Activated CD8-positive, alpha-beta T cell treated with anti-CD3 and anti-CD28 coated beads, Interleukin-2, amount 10 ng/mL, durations not matched to agents 7 days and 5 days (primary cell): ENCODE measurements at regions not wholly inside any gene's neighbourhood (a gene's known extent, or its start where the extent isn't known, plus 50 kb on each side); places are given as distances from the start of the nearest gene placed in this dataset.

ENCODE experiments used
- ATAC-seq: fragments of 150-1000 bp; cut with Tn5 transposase; one replicate; pipeline ENCODE4 v1.10.0; 2021; ENCODE audit warnings: moderate library complexity
- CTCF ChIA-PET: fragments of 350-600 bp; sonication (Branson Sonifier 250); formaldehyde crosslinking; loops from one replicate; lab custom pipeline; 2021; ENCODE audit warnings: antibody characterized with exemption; lab: Charles Lee
- POLR2A ChIA-PET: fragments of 350-600 bp; sonication (Branson Sonifier 250); formaldehyde crosslinking; loops from one replicate; lab custom pipeline; 2021; ENCODE audit warnings: antibody characterized with exemption; lab: Charles Lee
- DNase-seq: peaks from one replicate; pipeline ENCODE4 v3.0.0-alpha.2; 2020
- H3K27ac Mint-ChIP-seq: one replicate; pipeline ENCODE4 v1.8.0; 2021; ENCODE audit warnings: mild to moderate bottlenecking, mixed read lengths
- H3K27me3 Mint-ChIP-seq: one replicate; pipeline ENCODE4 v1.8.0; 2021; ENCODE audit warnings: low read depth, mixed read lengths
- H3K36me3 Mint-ChIP-seq: one replicate; pipeline ENCODE4 v1.8.0; 2021; ENCODE audit warnings: low read depth, mixed read lengths
- H3K4me1 Mint-ChIP-seq: one replicate; pipeline ENCODE4 v1.8.0; 2021; ENCODE audit warnings: low read depth, mixed read lengths
- H3K4me3 Mint-ChIP-seq: one replicate; pipeline ENCODE4 v1.8.0; 2021; ENCODE audit warnings: mild to moderate bottlenecking, mixed read lengths
- H3K9me3 Mint-ChIP-seq: one replicate; pipeline ENCODE4 v1.8.0; 2022; ENCODE audit warnings: mixed read lengths; ENCODE audit not compliant: insufficient read depth

DNA sequence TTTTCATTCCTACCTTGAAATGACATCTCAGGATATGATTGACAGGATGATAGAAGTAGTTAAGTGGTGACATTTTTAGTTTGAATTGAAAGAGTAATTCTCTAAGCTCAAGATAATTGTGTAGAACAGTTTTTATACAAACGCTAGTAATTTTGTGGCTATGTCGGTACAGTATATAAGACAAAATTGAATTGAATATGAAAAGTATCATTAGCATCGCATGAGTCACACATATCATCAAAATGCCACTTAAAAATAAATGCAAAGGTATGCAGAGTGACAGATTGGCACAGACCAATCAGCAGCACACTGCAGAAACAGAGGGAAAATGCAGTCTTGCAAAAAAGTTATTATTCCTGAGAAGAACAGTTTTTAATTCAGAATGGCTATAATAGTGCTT, 608.2 kb upstream of the NETO1 start:
- no peaks in the 10 kb centered on the region for H3K4me1 Mint-ChIP-seq
- H3K9me3 Mint-ChIP-seq = no peaks in the 10 kb centered on the region
- ATAC-seq (no peak), DNase-seq (no peak)
- no peaks in the 10 kb centered on the region for H3K36me3 Mint-ChIP-seq
- POLR2A ChIA-PET = no interaction called here
- H3K27ac Mint-ChIP-seq = no peak overlapping the region
- CTCF ChIA-PET = no interaction called here
- H3K4me3 Mint-ChIP-seq = no peak overlapping the region
- H3K27me3 Mint-ChIP-seq = no peaks in the 10 kb centered on the region

- Mint-ChIP-seq H3K27me3 (no peaks in the 10 kb centered on the region), H3K27ac (no peak overlapping the region), H3K4me3 (no peak overlapping the region), H3K36me3 (no peaks in the 10 kb centered on the region), H3K9me3 (no peaks in the 10 kb centered on the region), H3K4me1 (no peaks in the 10 kb centered on the region)
- DNase-seq (no peak), ATAC-seq (no peak)
- POLR2A ChIA-PET = no interaction called here
- CTCF ChIA-PET = no interaction called here
Measured at GRCh38 chr18:73462092-73462491, 594.3 kb upstream of the NETO1 start.

GRCh38 chr18:73461780-73462059, 593.9 kb upstream of the NETO1 start:
- H3K27me3 Mint-ChIP-seq = no peaks in the 10 kb centered on the region
- POLR2A ChIA-PET = no interaction called here
- no peak overlapping the region for H3K27ac Mint-ChIP-seq
- H3K9me3 Mint-ChIP-seq = no peaks in the 10 kb centered on the region
- CTCF ChIA-PET = no interaction called here
- H3K4me3 Mint-ChIP-seq = no peak overlapping the region
- no peak for DNase-seq
- H3K4me1 Mint-ChIP-seq = no peaks in the 10 kb centered on the region
- H3K36me3 Mint-ChIP-seq = no peaks in the 10 kb centered on the region
- no peak for ATAC-seq

- Mint-ChIP-seq H3K27me3 (no peaks in the 10 kb centered on the region), H3K27ac (no peak overlapping the region), H3K36me3 (no peaks in the 10 kb centered on the region), H3K4me1 (no peaks in the 10 kb centered on the region), H3K9me3 (no peaks in the 10 kb centered on the region), H3K4me3 (no peak overlapping the region)
- ChIA-PET POLR2A (no interaction called here), CTCF (no interaction called here)
- DNase-seq (no peak), ATAC-seq (no peak)
Measured at GRCh38 chr18:73461038-73461779, 593.4 kb upstream of the NETO1 start.

GRCh38 chr18:73458186-73458964, 590.6 kb upstream of the NETO1 start:
- POLR2A ChIA-PET = no interaction called here
- no peaks in the 10 kb centered on the region for H3K36me3 Mint-ChIP-seq

GRCh38 chr18:73456643-73457042, 588.9 kb upstream of the NETO1 start:
- H3K27ac Mint-ChIP-seq = no peak overlapping the region
- H3K4me3 Mint-ChIP-seq = no peak overlapping the region
- no peaks in the 10 kb centered on the region for H3K36me3 Mint-ChIP-seq
- H3K27me3 Mint-ChIP-seq = no peaks in the 10 kb centered on the region
- POLR2A ChIA-PET = no interaction called here
- H3K9me3 Mint-ChIP-seq = no peaks in the 10 kb centered on the region
- CTCF ChIA-PET = no interaction called here
- no peak for ATAC-seq
- DNase-seq = no peak
- H3K4me1 Mint-ChIP-seq = no peaks in the 10 kb centered on the region

More at GRCh38 chr18:73458186-73458964, 590.6 kb upstream of the NETO1 start:
- Mint-ChIP-seq H3K4me3 (no peak overlapping the region), H3K4me1 (no peaks in the 10 kb centered on the region), H3K27me3 (no peaks in the 10 kb centered on the region), H3K27ac (no peak overlapping the region), H3K9me3 (no peaks in the 10 kb centered on the region)
- CTCF ChIA-PET = no interaction called here
- ATAC-seq (no peak), DNase-seq (no peak)

GRCh38 chr18:73452866-73453265, 585.1 kb upstream of the NETO1 start:
- no peak overlapping the region for H3K4me3 Mint-ChIP-seq
- ChIA-PET POLR2A (no interaction called here), CTCF (no interaction called here)
- no peaks in the 10 kb centered on the region for H3K4me1 Mint-ChIP-seq
- ATAC-seq = no peak
- no peaks in the 10 kb centered on the region for H3K36me3 Mint-ChIP-seq
- no peak overlapping the region for H3K27ac Mint-ChIP-seq
- H3K27me3 Mint-ChIP-seq = no peaks in the 10 kb centered on the region
- no peak for DNase-seq
- H3K9me3 Mint-ChIP-seq = no peaks in the 10 kb centered on the region

- CTCF ChIA-PET = no interaction called here
Measured at GRCh38 chr18:73446502-73446901, 578.7 kb upstream of the NETO1 start.

DNA sequence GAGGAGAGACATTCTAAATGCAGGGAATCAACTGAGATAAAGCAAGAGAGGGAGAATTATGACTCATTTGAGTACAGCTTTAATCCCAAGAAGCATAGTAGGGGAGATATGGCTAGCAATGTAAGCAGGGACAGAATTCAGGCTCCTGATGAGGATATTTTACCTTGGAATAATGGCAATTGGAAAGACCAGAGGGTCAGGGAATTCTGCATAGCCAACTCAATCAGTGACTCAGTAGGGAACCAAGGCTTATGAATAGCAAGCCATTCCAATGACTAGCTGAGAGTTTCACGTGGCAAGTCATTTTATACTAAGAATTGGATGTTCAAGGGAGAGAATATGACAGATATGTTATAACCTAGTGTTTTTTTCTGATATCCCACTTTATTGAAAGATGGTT, 563.8 kb upstream of the NETO1 start:
- Mint-ChIP-seq H3K9me3 (peaks cover 4% of the 10 kb centered on the region), H3K4me3 (no peak overlapping the region), H3K27ac (no peak overlapping the region), H3K27me3 (no peaks in the 10 kb centered on the region), H3K36me3 (no peaks in the 10 kb centered on the region), H3K4me1 (no peaks in the 10 kb centered on the region)
- ATAC-seq = no peak
- ChIA-PET CTCF (no interaction called here), POLR2A (no interaction called here)
- DNase-seq = no peak

More at GRCh38 chr18:73446502-73446901, 578.7 kb upstream of the NETO1 start:
- no peaks in the 10 kb centered on the region for H3K9me3 Mint-ChIP-seq
- H3K27ac Mint-ChIP-seq = no peak overlapping the region
- ATAC-seq = no peak
- H3K27me3 Mint-ChIP-seq = no peaks in the 10 kb centered on the region
- H3K4me1 Mint-ChIP-seq = no peaks in the 10 kb centered on the region
- POLR2A ChIA-PET = no interaction called here
- DNase-seq = no peak
- H3K4me3 Mint-ChIP-seq = no peak overlapping the region
- H3K36me3 Mint-ChIP-seq = no peaks in the 10 kb centered on the region

- Mint-ChIP-seq H3K4me3 (no peak overlapping the region), H3K9me3 (no peaks in the 10 kb centered on the region), H3K27me3 (no peaks in the 10 kb centered on the region), H3K36me3 (no peaks in the 10 kb centered on the region), H3K27ac (no peak overlapping the region), H3K4me1 (no peaks in the 10 kb centered on the region)
- DNase-seq (no peak), ATAC-seq (no peak)
- POLR2A ChIA-PET = no interaction called here
- CTCF ChIA-PET = no interaction called here
Measured at GRCh38 chr18:73421010-73421409, 553.2 kb upstream of the NETO1 start.

GRCh38 chr18:73419531-73419930, 551.7 kb upstream of the NETO1 start:
- Mint-ChIP-seq H3K4me3 (no peak overlapping the region), H3K27ac (no peak overlapping the region), H3K9me3 (no peaks in the 10 kb centered on the region), H3K4me1 (no peaks in the 10 kb centered on the region), H3K36me3 (no peaks in the 10 kb centered on the region), H3K27me3 (no peaks in the 10 kb centered on the region)
- CTCF ChIA-PET = no interaction called here
- ATAC-seq = no peak
- no peak for DNase-seq
- POLR2A ChIA-PET = no interaction called here

DNA sequence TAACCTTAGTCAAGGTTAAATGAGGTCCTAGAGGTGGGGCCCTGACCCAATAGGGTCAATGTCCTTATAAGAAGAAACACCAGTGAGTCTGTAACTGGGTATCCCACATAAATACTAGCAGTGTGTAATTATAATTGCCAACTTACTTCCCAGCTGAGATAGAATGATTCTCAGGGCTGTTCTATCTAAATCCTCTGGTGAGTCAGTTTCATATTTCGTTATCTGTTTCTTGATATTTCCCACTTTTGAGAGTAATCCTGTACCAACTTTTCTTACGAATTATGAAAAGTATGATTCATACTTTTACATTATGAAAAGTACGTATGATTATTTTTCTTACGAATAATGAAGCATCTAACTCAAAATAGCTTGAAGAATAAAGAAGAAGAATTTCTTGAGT, 546.8 kb upstream of the NETO1 start:
- ATAC-seq (no peak), DNase-seq (no peak)
- Mint-ChIP-seq H3K36me3 (no peaks in the 10 kb centered on the region), H3K27ac (no peak overlapping the region), H3K9me3 (no peaks in the 10 kb centered on the region), H3K4me3 (no peak overlapping the region), H3K4me1 (no peaks in the 10 kb centered on the region), H3K27me3 (no peaks in the 10 kb centered on the region)
- POLR2A ChIA-PET = no interaction called here
- CTCF ChIA-PET = no interaction called here
